COLO668 (cell line): ENCODE measurements at regions not wholly inside any gene's neighbourhood (a gene's known extent, or its start where the extent isn't known, plus 50 kb on each side); places are given as distances from the start of the nearest gene placed in this dataset.
"Not testable (repeated sequence)": the region's sequence is repeated elsewhere in the genome, so short reads cannot be mapped to it uniquely, and the experiment has no call there.

Experiments used
- DNase-seq: peaks from one replicate; lab custom pipeline; 2025; ENCODE audit not compliant: unreplicated experiment; lab: John Stamatoyannopoulos, UW

DNA sequence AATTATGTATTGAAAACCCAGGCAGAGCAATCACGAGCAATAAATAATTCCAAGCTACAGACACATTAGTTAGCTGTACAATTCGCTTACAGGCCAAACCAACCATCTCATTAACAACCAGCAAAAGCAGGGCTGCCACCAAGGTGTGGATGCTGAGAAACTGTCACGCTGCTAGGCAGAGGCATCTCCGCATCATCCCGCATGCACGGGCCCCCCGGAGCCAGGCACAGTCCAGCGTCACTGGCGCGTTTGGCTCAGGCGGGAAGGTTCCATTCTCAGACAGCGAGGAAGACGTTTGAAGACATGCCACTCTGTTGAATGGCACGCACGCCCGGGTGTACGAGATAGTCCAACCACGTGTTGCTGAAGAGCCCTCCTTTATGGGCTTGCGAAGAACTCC lies 184.0 kb downstream of the OLFM1 start:
- no peak for DNase-seq

GRCh38 chr9:135272608-135273007 lies 185.1 kb downstream of the OLFM1 start:
- DNase-seq = no peak

- no peak for DNase-seq
Observed at GRCh38 chr9:135273008-135273407, 185.5 kb downstream of the OLFM1 start.

GRCh38 chr9:135275163-135275562 lies 187.7 kb downstream of the OLFM1 start:
- no peak for DNase-seq

DNA sequence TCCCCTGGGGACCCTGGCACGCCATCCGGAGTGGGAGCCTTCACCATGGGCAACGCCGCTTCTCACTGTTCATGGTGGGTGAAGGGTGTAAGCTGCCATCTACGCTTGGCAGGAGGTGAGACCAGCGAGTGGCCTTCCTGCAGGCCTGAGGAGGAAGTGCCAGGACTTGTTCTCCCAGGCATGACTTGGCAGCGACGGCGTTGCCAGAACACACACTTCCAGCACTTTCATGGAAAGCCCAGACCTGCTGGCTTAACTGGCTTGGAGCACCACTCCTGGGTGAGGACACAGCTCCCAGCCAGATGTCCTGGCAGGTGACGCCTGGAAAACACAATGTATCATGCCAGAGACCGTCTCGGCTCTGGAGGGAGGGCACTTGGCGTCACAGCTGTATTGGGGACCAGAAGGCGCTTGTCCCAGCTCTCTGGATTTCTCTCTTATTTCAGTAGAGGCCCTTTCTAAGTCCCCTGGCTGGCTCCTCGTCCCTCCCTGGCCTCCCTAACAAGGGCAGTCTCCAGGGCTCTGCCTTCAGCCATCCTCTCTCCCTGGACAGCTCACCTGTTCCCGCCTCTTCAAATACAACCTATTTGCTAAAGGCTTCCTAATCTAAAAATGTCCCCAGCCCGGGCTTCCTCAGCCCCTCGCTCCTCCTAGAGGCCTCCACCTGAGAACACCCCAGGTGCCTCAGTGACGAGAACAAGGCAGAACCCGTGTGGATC lies 188.3 kb downstream of the OLFM1 start:
- DNase-seq = no peak

GRCh38 chr9:135277219-135278201 lies 190.0 kb downstream of the OLFM1 start:
- DNase-seq = no peak

DNA sequence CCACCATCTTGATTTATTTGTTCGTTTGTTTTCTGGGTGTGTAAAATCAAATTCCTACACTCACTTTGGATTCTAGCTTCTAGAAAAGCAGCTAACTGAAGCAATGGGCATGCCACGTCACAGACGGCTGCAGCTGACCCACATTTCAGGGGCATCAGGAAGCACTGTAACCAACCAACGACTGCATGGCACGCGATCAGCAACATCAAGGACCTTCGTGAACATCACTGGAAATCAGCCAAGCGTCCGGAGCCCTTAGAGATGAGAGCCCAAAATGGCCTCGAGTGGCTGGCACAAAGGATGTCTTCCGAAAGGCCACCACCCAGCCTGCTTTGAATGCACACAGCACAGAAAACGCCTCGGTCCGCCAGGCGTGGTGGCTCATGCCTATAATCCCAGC lies 191.1 kb downstream of the OLFM1 start:
- DNase-seq = no peak

DNA sequence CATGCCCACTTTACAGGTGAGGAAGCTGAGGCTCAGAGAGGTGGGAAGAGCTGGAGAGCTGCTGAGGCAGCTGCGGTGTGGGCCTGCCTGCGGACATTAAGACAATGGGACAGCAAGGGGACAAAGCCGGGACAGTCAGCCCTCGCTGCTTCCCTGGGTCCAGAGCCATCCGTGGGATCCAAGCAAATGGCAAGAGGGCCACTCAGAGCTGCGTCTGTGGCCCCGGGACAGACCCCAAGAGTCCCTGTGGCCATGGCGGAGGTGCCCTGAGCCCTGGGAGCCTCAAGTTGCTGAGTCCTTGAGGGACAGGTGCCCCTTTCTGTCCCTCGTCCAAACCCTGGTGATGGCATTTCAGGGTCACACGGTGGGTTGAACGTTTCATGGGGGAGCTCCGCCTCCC lies 191.9 kb downstream of the OLFM1 start:
- DNase-seq = no peak

DNA sequence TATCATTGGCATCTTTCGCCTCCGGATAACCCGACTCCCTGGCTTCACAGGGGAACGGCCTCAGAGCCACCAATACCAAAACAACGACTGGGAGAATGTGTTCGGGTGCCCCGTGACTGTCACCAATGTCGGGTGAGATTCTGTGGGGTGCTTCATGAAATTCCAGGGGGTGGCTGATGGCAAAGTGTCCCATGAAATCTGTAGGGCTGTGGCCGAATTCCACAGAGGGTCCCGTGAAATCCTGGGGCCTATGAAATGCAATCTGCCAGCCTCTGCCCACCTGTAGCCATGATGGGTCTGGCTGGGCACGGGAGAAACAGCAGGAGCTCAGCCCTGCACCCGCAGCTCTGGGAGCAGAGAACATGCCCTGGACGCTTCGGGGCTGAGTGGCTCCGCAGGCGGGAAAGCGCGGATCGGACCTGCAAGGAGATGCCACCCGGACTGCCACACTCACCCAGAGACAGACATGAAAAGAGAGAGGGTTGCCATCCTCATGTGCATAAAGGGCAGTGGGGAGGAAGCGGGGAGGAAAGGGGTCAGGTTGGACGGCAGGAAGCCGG lies 192.4 kb downstream of the OLFM1 start:
- no peak for DNase-seq

DNA sequence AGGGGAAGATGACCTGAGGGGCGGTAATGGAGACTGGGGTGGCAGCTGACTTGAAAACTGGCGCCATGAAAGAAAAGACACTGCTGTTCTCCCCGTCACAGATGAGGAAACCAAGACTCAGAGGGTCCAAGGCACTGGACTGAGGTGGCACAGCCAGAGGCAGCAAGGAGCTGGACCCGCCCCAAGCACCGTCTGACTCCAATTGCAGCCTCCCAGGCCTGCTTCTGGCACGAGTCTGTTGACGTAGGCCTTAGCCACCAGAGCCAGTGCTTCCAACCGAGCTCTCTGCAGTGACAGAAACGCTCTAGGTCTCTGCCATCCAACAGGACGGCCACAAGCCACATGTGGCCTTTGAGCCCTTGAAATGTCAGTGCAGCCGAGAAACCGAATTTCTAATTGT lies 193.2 kb downstream of the OLFM1 start:
- no peak for DNase-seq

GRCh38 chr9:135281151-135281550 lies 193.7 kb downstream of the OLFM1 start:
- no peak for DNase-seq

GRCh38 chr9:135281791-135282737 lies 194.6 kb downstream of the OLFM1 start:
- peak; percentile 87 for DNase-seq

- no peak for DNase-seq
Observed at GRCh38 chr9:135282808-135283207, 195.3 kb downstream of the OLFM1 start.

- DNase-seq = no peak
Observed at GRCh38 chr9:135283671-135284070, 195.9 kb upstream of the PPP1R26 start.

DNA sequence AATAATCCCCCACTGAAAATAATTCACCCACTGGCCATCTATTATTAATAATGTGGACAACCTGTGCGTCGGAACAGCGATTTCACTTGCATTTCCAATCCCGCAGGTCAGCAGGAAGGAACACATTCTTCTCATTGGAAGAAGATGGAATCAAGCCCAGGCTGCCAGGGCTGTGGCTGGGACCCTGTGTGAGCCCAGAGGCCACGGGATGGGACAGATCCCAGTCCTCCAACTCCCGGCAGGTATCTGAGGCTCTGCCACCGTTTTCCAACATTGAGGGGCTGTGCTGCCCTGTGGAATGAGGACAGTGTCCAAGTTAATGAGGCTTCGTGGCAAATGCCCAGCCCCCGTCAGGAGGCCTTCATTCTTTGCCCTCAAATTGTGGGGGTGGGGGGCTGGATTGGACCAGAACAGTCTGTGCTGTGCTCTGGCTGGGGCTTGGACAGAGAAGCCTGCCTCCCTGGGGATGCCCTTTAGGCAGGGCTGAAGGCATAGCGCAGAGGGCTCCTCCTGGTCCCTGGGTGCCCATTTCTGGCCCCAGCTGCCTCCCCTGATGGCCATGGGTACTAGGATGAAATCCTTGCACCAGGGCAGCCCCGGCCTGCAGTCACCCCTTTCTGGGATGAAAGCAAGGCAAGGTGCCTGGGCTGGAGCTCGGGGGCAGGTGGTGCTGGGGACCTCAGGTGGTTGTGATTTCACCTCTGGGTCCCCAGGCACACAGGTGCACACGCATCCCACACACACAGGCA lies 195.0 kb upstream of the PPP1R26 start:
- no peak for DNase-seq

DNA sequence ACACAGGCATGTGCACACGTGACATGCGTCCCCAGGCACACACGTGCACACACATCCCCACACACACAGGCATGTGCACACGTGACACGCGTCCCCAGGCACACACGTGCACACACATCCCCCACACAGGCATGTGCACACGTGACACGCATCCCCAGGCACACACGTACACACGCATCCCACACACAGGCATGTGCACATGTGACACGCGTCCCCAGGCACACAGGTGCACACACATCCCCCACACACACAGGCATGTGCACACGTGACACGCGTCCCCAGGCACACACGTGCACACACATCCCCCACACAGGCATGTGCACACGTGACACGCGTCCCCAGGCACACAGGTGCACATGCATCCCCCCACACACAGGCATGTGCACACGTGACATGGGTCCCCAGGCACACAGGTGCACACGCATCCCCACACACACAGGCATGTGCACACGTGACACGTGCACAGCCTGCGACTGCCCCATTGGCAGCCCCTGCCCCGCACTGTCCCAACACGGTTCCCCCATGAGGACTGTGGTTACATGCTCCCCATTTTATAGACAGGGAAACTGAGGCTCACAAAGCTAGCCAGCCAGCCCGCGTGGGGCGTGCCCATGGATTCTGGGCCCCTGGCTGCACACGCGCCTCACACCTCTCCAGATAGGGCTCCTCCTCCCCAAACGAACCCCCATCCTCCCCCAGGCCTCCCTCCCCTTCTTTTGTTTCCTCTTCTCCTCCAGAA lies 193.2 kb upstream of the PPP1R26 start:
- not testable (repeated sequence) for DNase-seq

GRCh38 chr9:135286961-135287360 lies 192.6 kb upstream of the PPP1R26 start:
- DNase-seq = no peak

DNA sequence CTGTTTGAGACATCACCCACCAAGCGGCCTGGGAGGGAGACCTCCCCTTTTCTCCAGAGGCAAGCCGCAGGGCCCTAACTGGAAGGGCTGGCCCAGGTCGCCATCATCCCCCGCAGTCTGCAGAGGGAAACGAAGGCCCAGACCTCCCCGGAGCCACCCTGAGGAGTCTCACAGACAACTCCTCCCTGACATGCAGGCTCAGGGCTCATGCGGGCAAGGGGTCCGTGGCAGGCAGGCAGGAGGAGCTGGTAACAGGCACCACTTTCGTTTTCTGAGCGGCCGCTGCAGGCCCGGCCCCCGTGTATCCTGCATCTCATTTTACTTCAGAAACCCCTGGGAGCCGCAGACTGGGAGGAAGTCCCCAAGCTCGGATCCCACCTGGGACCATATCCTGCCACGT lies 192.0 kb upstream of the PPP1R26 start:
- DNase-seq = no peak

DNA sequence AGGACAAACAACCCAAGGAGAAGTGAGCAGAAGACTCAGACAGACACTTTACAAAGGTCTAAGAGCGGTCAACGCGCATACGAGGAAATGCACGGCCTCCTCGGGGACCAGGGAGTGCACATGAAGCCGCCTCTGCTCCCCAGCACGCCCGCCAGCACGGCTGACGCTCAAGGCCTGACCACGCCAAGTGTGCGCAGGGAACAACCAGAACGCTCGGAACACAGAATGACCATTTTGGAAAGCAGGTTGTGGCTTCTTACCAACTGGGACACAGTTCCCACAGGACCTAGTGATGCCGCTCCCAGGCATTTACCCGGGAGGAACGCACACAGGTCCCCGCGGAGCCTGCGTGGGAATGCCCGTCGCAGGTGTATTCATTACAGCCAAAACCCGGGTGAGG lies 191.5 kb upstream of the PPP1R26 start:
- DNase-seq = no peak
